Activated B cell treated with CpG ODN at 0.5 μM for 24 hours (primary cell): ENCODE measurements at regions not wholly inside any gene's neighbourhood (a gene's known extent, or its start where the extent isn't known, plus 50 kb on each side); places are given as distances from the start of the nearest gene placed in this dataset.

Experiments
- ATAC-seq: fragments of 200-7000 bp; cut with Tn5 transposase; one replicate; pipeline ENCODE4 v1.10.0; 2021; ENCODE audit warnings: low read depth, mild to moderate bottlenecking, moderate library complexity
- CTCF ChIA-PET: fragments of 350-600 bp; sonication (Branson Sonifier 250); formaldehyde crosslinking; loops from one replicate; lab custom pipeline; 2021; ENCODE audit warnings: antibody characterized with exemption; lab: Charles Lee
- POLR2A ChIA-PET: fragments of 350-600 bp; sonication (Branson Sonifier 250); formaldehyde crosslinking; loops from one replicate; lab custom pipeline; 2021; ENCODE audit warnings: antibody characterized with exemption; lab: Charles Lee
- DNase-seq: peaks from one replicate; pipeline ENCODE4 v3.0.0; 2022
- H3K27ac Mint-ChIP-seq: one replicate; pipeline ENCODE4 v1.8.0; 2020; ENCODE audit warnings: mixed read lengths
- H3K27me3 Mint-ChIP-seq: one replicate; pipeline ENCODE4 v1.8.0; 2021; ENCODE audit warnings: mixed read lengths
- H3K36me3 Mint-ChIP-seq: one replicate; pipeline ENCODE4 v1.8.0; 2021; ENCODE audit warnings: low read depth, mixed read lengths
- H3K4me1 Mint-ChIP-seq: one replicate; pipeline ENCODE4 v1.8.0; 2021; ENCODE audit warnings: mixed read lengths
- H3K4me3 Mint-ChIP-seq: one replicate; pipeline ENCODE4 v1.8.0; 2020; ENCODE audit warnings: mild to moderate bottlenecking, mixed read lengths
- H3K9me3 Mint-ChIP-seq: one replicate; pipeline ENCODE4 v1.8.0; 2020; ENCODE audit warnings: mixed read lengths
- CTCF ChIP-seq: fragments of 200-600 bp; IDR thresholded peaks from one replicate; pipeline ENCODE4 v1.8.0; 2022; ENCODE audit warnings: antibody characterized with exemption, mild to moderate bottlenecking
- intact Hi-C: fragments of 100-400 bp; cut with micrococcal nuclease; formaldehyde crosslinking; loops from one replicate; pipeline ENCODE4 v1.15.1; 2024

GRCh38 chr5:160923411-160923810 lies 71.4 kb upstream of the ATP10B start:
- ChIA-PET POLR2A (no interaction called here), CTCF (no interaction called here)
- DNase-seq (no peak), ATAC-seq (no peak)
- no peaks in the 10 kb centered on the region for H3K36me3 Mint-ChIP-seq
- intact Hi-C loops: no loop called here
- no peaks in the 10 kb centered on the region for H3K9me3 Mint-ChIP-seq
- no peak for TF ChIP-seq CTCF
- H3K27ac Mint-ChIP-seq: no peak overlapping the region
- no peak overlapping the region for H3K4me3 Mint-ChIP-seq
- no peaks in the 10 kb centered on the region for H3K4me1 Mint-ChIP-seq
- H3K27me3 Mint-ChIP-seq: no peaks in the 10 kb centered on the region

- CTCF ChIA-PET: no interaction called here
- DNase-seq (no peak), ATAC-seq (no peak)
- no peak for TF ChIP-seq CTCF
- no peaks in the 10 kb centered on the region for H3K9me3 Mint-ChIP-seq
- intact Hi-C loops: no loop called here
- no peak overlapping the region for H3K27ac Mint-ChIP-seq
- no peak overlapping the region for H3K4me3 Mint-ChIP-seq
- no peaks in the 10 kb centered on the region for H3K36me3 Mint-ChIP-seq
- H3K27me3 Mint-ChIP-seq: no peaks in the 10 kb centered on the region
- POLR2A ChIA-PET: no interaction called here
- no peaks in the 10 kb centered on the region for H3K4me1 Mint-ChIP-seq
These were observed 70.3 kb upstream of the ATP10B start for GRCh38 chr5:160922311-160922710.

- ChIA-PET POLR2A (no interaction called here), CTCF (no interaction called here)
- Mint-ChIP-seq H3K27me3 (no peaks in the 10 kb centered on the region), H3K9me3 (no peaks in the 10 kb centered on the region), H3K36me3 (no peaks in the 10 kb centered on the region), H3K27ac (no peak overlapping the region), H3K4me1 (no peaks in the 10 kb centered on the region), H3K4me3 (no peak overlapping the region)
- no peak for ATAC-seq
- TF ChIP-seq CTCF: no peak
- intact Hi-C loops: no loop called here
- DNase-seq: no peak
These were observed 69.6 kb upstream of the ATP10B start for GRCh38 chr5:160921423-160922285.

GRCh38 chr5:160919626-160920025 lies 67.6 kb upstream of the ATP10B start:
- no peaks in the 10 kb centered on the region for H3K9me3 Mint-ChIP-seq
- ChIA-PET POLR2A (no interaction called here), CTCF (no interaction called here)
- H3K27ac Mint-ChIP-seq: no peak overlapping the region
- H3K36me3 Mint-ChIP-seq: no peaks in the 10 kb centered on the region
- H3K4me1 Mint-ChIP-seq: no peaks in the 10 kb centered on the region
- no peak for TF ChIP-seq CTCF
- no peaks in the 10 kb centered on the region for H3K27me3 Mint-ChIP-seq
- H3K4me3 Mint-ChIP-seq: no peak overlapping the region
- intact Hi-C loops: no loop called here
- DNase-seq (no peak), ATAC-seq (no peak)

- no peaks in the 10 kb centered on the region for H3K9me3 Mint-ChIP-seq
- ChIA-PET POLR2A (no interaction called here), CTCF (no interaction called here)
- no peak for ATAC-seq
- no peak overlapping the region for H3K4me3 Mint-ChIP-seq
- H3K27ac Mint-ChIP-seq: no peak overlapping the region
- DNase-seq: no peak
- no peaks in the 10 kb centered on the region for H3K27me3 Mint-ChIP-seq
- no peak for TF ChIP-seq CTCF
- no peaks in the 10 kb centered on the region for H3K4me1 Mint-ChIP-seq
- no peaks in the 10 kb centered on the region for H3K36me3 Mint-ChIP-seq
- intact Hi-C loops: no loop called here
These were observed 66.4 kb upstream of the ATP10B start for GRCh38 chr5:160918386-160918785.
